ENCODE measurements at regions not wholly inside any gene's neighbourhood (a gene's known extent, or its start where the extent isn't known, plus 50 kb on each side); places are given as distances from the start of the nearest gene placed in this dataset.

DNA sequence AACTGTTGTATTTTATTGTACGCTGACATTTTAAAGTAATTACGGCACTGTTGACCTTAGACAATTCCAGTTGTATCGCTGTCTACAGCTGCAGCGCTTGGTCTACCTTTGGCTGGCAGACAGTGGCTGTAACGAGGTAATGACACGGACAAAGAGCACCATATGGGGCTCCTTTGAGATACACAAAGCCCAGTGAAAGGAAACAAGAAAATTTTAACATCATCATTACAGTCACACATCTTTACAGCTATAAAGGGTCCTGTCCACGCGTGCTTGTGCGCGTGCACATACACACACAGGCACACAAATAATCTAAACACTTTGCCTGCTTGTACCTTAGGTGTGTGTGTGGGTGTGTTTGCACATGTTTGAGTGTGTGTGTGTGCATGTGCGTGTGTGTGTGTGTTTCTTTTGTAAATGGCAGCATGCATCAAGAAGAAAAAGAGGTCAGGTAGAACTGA lies 946.0 kb downstream of the NR2F1-AS1 start (continued):
- TF ChIP-seq, protein P1, sequence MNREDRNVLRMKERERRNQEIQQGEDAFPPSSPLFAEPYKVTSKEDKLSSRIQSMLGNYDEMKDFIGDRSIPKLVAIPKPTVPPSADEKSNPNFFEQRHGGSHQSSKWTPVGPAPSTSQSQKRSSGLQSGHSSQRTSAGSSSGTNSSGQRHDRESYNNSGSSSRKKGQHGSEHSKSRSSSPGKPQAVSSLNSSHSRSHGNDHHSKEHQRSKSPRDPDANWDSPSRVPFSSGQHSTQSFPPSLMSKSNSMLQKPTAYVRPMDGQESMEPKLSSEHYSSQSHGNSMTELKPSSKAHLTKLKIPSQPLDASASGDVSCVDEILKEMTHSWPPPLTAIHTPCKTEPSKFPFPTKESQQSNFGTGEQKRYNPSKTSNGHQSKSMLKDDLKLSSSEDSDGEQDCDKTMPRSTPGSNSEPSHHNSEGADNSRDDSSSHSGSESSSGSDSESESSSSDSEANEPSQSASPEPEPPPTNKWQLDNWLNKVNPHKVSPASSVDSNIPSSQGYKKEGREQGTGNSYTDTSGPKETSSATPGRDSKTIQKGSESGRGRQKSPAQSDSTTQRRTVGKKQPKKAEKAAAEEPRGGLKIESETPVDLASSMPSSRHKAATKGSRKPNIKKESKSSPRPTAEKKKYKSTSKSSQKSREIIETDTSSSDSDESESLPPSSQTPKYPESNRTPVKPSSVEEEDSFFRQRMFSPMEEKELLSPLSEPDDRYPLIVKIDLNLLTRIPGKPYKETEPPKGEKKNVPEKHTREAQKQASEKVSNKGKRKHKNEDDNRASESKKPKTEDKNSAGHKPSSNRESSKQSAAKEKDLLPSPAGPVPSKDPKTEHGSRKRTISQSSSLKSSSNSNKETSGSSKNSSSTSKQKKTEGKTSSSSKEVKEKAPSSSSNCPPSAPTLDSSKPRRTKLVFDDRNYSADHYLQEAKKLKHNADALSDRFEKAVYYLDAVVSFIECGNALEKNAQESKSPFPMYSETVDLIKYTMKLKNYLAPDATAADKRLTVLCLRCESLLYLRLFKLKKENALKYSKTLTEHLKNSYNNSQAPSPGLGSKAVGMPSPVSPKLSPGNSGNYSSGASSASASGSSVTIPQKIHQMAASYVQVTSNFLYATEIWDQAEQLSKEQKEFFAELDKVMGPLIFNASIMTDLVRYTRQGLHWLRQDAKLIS (CRISPR knock-in tag; IDR thresholded peaks at IDR 0.05; ENCODE audit: borderline replicate concordance), result no peak

DNA sequence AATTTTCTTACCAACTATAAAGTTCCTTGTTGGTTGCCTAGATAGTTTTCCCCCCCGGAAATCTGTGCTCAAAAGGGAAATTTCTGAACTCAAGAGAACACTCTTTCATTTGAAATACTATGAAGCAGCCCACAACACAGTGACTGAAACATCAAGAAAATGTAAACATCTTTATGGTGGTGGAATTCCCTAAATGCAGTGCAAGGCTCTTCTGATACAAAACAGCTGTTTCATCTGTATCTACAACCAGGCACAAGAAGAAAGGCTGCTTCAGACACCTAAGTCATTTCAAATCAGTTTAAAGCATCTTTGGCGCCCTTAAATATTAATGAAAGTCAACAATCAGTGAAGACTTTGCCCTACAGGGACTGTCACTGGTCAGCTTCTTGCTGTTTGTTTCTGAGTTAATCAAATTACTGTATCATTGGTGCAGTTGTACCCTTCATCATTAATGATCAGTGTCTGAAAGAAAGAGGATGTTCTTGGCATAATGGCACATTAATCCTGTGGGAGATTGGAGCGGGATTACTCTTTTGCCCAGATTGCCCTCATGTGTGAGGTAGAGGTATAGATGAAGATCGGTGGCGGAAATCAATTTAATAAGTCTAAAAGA lies 947.0 kb downstream of the NR2F1-AS1 start:
- Mint-ChIP-seq H3K9me3 (peaks cover 7% of the 10 kb centered on the region), H3K27ac (no peak overlapping the region), H3K27me3 (ENCODE audit: low read depth) (no peaks in the 10 kb centered on the region), H3K4me1 (peaks cover 19% of the 10 kb centered on the region), H3K36me3 (no peaks in the 10 kb centered on the region; the same call in 1 of the 2 replicates), H3K4me3 (no peak overlapping the region)
- ATAC-seq (no peak), DNase-seq (ENCODE audit: low spot score) (no peak)
- CTCF ChIA-PET, result no interaction called here
- POLR2A ChIA-PET, result no interaction called here
- no peak for TF ChIP-seq ZNF671 (CRISPR knock-in tag; IDR thresholded peaks at IDR 0.05)
- no peak for TF ChIP-seq NFE2L1 (CRISPR knock-in tag; IDR thresholded peaks at IDR 0.05)
- no peak for TF ChIP-seq ATF1 (CRISPR knock-in tag; IDR thresholded peaks at IDR 0.05)
- TF ChIP-seq, protein P2, sequence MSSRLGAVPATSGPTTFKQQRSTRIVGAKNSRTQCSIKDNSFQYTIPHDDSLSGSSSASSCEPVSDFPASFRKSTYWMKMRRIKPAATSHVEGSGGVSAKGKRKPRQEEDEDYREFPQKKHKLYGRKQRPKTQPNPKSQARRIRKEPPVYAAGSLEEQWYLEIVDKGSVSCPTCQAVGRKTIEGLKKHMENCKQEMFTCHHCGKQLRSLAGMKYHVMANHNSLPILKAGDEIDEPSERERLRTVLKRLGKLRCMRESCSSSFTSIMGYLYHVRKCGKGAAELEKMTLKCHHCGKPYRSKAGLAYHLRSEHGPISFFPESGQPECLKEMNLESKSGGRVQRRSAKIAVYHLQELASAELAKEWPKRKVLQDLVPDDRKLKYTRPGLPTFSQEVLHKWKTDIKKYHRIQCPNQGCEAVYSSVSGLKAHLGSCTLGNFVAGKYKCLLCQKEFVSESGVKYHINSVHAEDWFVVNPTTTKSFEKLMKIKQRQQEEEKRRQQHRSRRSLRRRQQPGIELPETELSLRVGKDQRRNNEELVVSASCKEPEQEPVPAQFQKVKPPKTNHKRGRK (CRISPR knock-in tag; IDR thresholded peaks at IDR 0.05; ENCODE audit: borderline replicate concordance), result no peak
- TF ChIP-seq, protein P3, sequence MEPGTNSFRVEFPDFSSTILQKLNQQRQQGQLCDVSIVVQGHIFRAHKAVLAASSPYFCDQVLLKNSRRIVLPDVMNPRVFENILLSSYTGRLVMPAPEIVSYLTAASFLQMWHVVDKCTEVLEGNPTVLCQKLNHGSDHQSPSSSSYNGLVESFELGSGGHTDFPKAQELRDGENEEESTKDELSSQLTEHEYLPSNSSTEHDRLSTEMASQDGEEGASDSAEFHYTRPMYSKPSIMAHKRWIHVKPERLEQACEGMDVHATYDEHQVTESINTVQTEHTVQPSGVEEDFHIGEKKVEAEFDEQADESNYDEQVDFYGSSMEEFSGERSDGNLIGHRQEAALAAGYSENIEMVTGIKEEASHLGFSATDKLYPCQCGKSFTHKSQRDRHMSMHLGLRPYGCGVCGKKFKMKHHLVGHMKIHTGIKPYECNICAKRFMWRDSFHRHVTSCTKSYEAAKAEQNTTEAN (CRISPR knock-in tag; IDR thresholded peaks at IDR 0.05), result no peak
- TF ChIP-seq, protein P4, sequence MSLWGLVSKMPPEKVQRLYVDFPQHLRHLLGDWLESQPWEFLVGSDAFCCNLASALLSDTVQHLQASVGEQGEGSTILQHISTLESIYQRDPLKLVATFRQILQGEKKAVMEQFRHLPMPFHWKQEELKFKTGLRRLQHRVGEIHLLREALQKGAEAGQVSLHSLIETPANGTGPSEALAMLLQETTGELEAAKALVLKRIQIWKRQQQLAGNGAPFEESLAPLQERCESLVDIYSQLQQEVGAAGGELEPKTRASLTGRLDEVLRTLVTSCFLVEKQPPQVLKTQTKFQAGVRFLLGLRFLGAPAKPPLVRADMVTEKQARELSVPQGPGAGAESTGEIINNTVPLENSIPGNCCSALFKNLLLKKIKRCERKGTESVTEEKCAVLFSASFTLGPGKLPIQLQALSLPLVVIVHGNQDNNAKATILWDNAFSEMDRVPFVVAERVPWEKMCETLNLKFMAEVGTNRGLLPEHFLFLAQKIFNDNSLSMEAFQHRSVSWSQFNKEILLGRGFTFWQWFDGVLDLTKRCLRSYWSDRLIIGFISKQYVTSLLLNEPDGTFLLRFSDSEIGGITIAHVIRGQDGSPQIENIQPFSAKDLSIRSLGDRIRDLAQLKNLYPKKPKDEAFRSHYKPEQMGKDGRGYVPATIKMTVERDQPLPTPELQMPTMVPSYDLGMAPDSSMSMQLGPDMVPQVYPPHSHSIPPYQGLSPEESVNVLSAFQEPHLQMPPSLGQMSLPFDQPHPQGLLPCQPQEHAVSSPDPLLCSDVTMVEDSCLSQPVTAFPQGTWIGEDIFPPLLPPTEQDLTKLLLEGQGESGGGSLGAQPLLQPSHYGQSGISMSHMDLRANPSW (CRISPR knock-in tag; conservative IDR thresholded peaks at IDR 0.05; ENCODE audit: low read depth), result no peak
- TF ChIP-seq, protein P5, sequence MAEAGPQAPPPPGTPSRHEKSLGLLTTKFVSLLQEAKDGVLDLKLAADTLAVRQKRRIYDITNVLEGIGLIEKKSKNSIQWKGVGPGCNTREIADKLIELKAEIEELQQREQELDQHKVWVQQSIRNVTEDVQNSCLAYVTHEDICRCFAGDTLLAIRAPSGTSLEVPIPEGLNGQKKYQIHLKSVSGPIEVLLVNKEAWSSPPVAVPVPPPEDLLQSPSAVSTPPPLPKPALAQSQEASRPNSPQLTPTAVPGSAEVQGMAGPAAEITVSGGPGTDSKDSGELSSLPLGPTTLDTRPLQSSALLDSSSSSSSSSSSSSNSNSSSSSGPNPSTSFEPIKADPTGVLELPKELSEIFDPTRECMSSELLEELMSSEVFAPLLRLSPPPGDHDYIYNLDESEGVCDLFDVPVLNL (CRISPR knock-in tag; IDR thresholded peaks at IDR 0.05; ENCODE audit: borderline replicate concordance, low read depth), result no peak
- no peak for TF ChIP-seq GRHL2 (CRISPR knock-in tag; IDR thresholded peaks at IDR 0.05; ENCODE audit: insufficient replicate concordance, severe bottlenecking)
- TF ChIP-seq, protein P6, sequence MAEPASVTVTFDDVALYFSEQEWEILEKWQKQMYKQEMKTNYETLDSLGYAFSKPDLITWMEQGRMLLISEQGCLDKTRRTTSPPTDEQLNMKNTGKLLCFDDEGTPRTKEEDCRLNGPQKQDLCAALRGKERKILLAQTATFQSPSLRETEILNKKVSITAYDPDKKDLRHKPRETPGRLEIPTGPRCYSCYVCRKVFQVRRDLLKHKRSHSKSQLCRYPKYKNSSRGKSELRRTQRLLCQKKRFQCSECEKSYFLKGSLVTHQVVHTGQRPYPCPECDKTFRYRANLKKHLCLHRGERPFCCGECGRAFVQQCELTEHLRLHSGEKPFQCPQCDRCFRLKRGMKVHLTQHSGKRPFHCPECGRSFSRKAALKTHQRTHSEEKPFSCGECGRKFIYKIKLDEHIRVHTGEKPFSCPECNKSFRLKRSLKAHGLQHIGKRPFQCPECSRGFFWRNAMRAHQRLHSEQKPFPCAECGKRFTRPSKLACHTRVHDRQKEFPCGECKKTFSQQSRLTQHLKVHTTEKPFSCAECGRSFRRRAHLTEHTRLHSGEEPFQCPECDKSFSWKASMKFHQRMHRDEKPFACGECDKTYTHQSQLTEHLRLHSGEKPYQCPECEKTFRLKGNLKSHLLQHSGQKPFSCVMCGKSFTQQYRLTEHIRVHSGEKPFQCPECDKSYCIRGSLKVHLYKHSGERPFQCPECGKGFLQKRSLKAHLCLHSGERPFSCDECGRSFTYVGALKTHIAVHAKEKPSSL (CRISPR knock-in tag; conservative IDR thresholded peaks at IDR 0.05), result no peak
- TF ChIP-seq CREM (CRISPR knock-in tag; IDR thresholded peaks at IDR 0.05), result no peak
- no peak for TF ChIP-seq TCF7 (CRISPR knock-in tag; IDR thresholded peaks at IDR 0.05; ENCODE audit: low read depth)
- TF ChIP-seq, protein P7, sequence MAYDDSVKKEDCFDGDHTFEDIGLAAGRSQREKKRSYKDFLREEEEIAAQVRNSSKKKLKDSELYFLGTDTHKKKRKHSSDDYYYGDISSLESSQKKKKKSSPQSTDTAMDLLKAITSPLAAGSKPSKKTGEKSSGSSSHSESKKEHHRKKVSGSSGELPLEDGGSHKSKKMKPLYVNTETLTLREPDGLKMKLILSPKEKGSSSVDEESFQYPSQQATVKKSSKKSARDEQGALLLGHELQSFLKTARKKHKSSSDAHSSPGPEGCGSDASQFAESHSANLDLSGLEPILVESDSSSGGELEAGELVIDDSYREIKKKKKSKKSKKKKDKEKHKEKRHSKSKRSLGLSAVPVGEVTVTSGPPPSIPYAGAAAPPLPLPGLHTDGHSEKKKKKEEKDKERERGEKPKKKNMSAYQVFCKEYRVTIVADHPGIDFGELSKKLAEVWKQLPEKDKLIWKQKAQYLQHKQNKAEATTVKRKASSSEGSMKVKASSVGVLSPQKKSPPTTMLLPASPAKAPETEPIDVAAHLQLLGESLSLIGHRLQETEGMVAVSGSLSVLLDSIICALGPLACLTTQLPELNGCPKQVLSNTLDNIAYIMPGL (CRISPR knock-in tag; IDR thresholded peaks at IDR 0.05), result no peak
- TF ChIP-seq, protein P8, sequence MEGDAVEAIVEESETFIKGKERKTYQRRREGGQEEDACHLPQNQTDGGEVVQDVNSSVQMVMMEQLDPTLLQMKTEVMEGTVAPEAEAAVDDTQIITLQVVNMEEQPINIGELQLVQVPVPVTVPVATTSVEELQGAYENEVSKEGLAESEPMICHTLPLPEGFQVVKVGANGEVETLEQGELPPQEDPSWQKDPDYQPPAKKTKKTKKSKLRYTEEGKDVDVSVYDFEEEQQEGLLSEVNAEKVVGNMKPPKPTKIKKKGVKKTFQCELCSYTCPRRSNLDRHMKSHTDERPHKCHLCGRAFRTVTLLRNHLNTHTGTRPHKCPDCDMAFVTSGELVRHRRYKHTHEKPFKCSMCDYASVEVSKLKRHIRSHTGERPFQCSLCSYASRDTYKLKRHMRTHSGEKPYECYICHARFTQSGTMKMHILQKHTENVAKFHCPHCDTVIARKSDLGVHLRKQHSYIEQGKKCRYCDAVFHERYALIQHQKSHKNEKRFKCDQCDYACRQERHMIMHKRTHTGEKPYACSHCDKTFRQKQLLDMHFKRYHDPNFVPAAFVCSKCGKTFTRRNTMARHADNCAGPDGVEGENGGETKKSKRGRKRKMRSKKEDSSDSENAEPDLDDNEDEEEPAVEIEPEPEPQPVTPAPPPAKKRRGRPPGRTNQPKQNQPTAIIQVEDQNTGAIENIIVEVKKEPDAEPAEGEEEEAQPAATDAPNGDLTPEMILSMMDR (IDR thresholded peaks at IDR 0.05), result no peak
- no peak for TF ChIP-seq NFYB (CRISPR knock-in tag; conservative IDR thresholded peaks at IDR 0.05; ENCODE audit: low read depth)
- no peak for TF ChIP-seq TP53 (CRISPR knock-in tag; IDR thresholded peaks at IDR 0.05)
- no peak for TF ChIP-seq ETV6 (CRISPR knock-in tag; IDR thresholded peaks at IDR 0.05)
- no peak for TF ChIP-seq ZNF232 (CRISPR knock-in tag; IDR thresholded peaks at IDR 0.05)
